ENCODE measurements at regions not wholly inside any gene's neighbourhood (a gene's known extent, or its start where the extent isn't known, plus 50 kb on each side); places are given as distances from the start of the nearest gene placed in this dataset.

GRCh38 chr2:208545403-208546042 is 138.9 kb downstream of the PTH2R start:
- no peaks in the 10 kb centered on the region for H3K36me3 ChIP-seq (ENCODE audit: control insufficient read depth, low read length)
- no peaks in the 10 kb centered on the region for H3K79me2 ChIP-seq (ENCODE audit: control insufficient read depth, low read length)
- no peaks in the 10 kb centered on the region for H3F3A ChIP-seq (ENCODE audit: control insufficient read depth, insufficient read depth)
- no peak overlapping the region for H3K27ac ChIP-seq (ENCODE audit: low read depth, low read length)
- no peak overlapping the region for H3K4me2 ChIP-seq (ENCODE audit: low read length)
- TF ChIP-seq CTCF (IDR thresholded peaks at IDR 0.05; ENCODE audit: low read depth, low read length, poor library complexity, severe bottlenecking) (no peak), EZH2phosphoT487 (IDR thresholded peaks at IDR 0.05; ENCODE audit: borderline replicate concordance, low read length) (no peak)
- no peaks in the 10 kb centered on the region for H3K9me3 ChIP-seq (ENCODE audit: control insufficient read depth, insufficient read depth, low read length)
- H3K4me1 ChIP-seq (ENCODE audit: control insufficient read depth, low read length): no peaks in the 10 kb centered on the region
- no peaks in the 10 kb centered on the region for H3K9me2 ChIP-seq (replicated peaks; ENCODE audit: control insufficient read depth, low read length)
- H3K27me3 ChIP-seq (ENCODE audit: control insufficient read depth, low read length): peaks cover 3% of the 10 kb centered on the region; the same call in 1 of the 2 replicates
- no peak overlapping the region for H3K4me3 ChIP-seq (ENCODE audit: low read length)
- H4K20me1 ChIP-seq (ENCODE audit: control insufficient read depth, insufficient read depth, low read depth, low read length): no peaks in the 10 kb centered on the region

GRCh38 chr2:208546107-208546506 is 139.5 kb downstream of the PTH2R start:
- no peaks in the 10 kb centered on the region for H3K79me2 ChIP-seq (ENCODE audit: control insufficient read depth, low read length)
- no peaks in the 10 kb centered on the region for H4K20me1 ChIP-seq (ENCODE audit: control insufficient read depth, insufficient read depth, low read depth, low read length)
- H3K4me3 ChIP-seq (ENCODE audit: low read length): no peak overlapping the region
- H3K27ac ChIP-seq (ENCODE audit: low read depth, low read length): no peak overlapping the region
- no peaks in the 10 kb centered on the region for H3F3A ChIP-seq (ENCODE audit: control insufficient read depth, insufficient read depth)
- H3K9me2 ChIP-seq (replicated peaks; ENCODE audit: control insufficient read depth, low read length): no peaks in the 10 kb centered on the region
- H3K36me3 ChIP-seq (ENCODE audit: control insufficient read depth, low read length): no peaks in the 10 kb centered on the region
- H3K4me2 ChIP-seq (ENCODE audit: low read length): no peak overlapping the region
- H3K27me3 ChIP-seq (ENCODE audit: control insufficient read depth, low read length): peaks cover 3% of the 10 kb centered on the region; the same call in 1 of the 2 replicates
- no peaks in the 10 kb centered on the region for H3K4me1 ChIP-seq (ENCODE audit: control insufficient read depth, low read length)
- H3K9me3 ChIP-seq (ENCODE audit: control insufficient read depth, insufficient read depth, low read length): no peaks in the 10 kb centered on the region
- TF ChIP-seq EZH2phosphoT487 (IDR thresholded peaks at IDR 0.05; ENCODE audit: borderline replicate concordance, low read length): no peak
- TF ChIP-seq CTCF (IDR thresholded peaks at IDR 0.05; ENCODE audit: low read depth, low read length, poor library complexity, severe bottlenecking): no peak

- Histone ChIP-seq H3K36me3 (ENCODE audit: control insufficient read depth, low read length) (no peaks in the 10 kb centered on the region), H3F3A (ENCODE audit: control insufficient read depth, insufficient read depth) (no peaks in the 10 kb centered on the region), H3K4me2 (ENCODE audit: low read length) (no peak overlapping the region), H3K9me3 (ENCODE audit: control insufficient read depth, insufficient read depth, low read length) (no peaks in the 10 kb centered on the region), H3K4me1 (ENCODE audit: control insufficient read depth, low read length) (no peaks in the 10 kb centered on the region), H3K27ac (ENCODE audit: low read depth, low read length) (no peak overlapping the region), H3K4me3 (ENCODE audit: low read length) (no peak overlapping the region), H4K20me1 (ENCODE audit: control insufficient read depth, insufficient read depth, low read depth, low read length) (no peaks in the 10 kb centered on the region), H3K79me2 (ENCODE audit: control insufficient read depth, low read length) (no peaks in the 10 kb centered on the region), H3K9me2 (replicated peaks; ENCODE audit: control insufficient read depth, low read length) (no peaks in the 10 kb centered on the region), H3K27me3 (ENCODE audit: control insufficient read depth, low read length) (peaks cover 3% of the 10 kb centered on the region; the same call in 1 of the 2 replicates)
- no peak for TF ChIP-seq EZH2phosphoT487 (IDR thresholded peaks at IDR 0.05; ENCODE audit: borderline replicate concordance, low read length)
- no peak for TF ChIP-seq CTCF (IDR thresholded peaks at IDR 0.05; ENCODE audit: low read depth, low read length, poor library complexity, severe bottlenecking)
Observed at GRCh38 chr2:208546860-208547650, 140.5 kb downstream of the PTH2R start.
